Omental fat pad (tissue), 3 donors: ENCODE measurements at regions not wholly inside any gene's neighbourhood (a gene's known extent, or its start where the extent isn't known, plus 50 kb on each side); places are given as distances from the start of the nearest gene placed in this dataset.

Experiments used
- ATAC-seq: fragments of 150-250 bp; one replicate; pipeline ENCODE4 v1.9.1; 2016; ENCODE audit warnings: mild to moderate bottlenecking, moderate library complexity; ENCODE audit not compliant: low FRiP score
- DNase-seq: peaks from one replicate; pipeline ENCODE4 v3.0.0-alpha.2; 2019; ENCODE audit warnings: low spot score
- CTCF ChIP-seq, 3 donors: fragments of 450-650 bp; IDR thresholded peaks; one replicate each; pipeline ENCODE4 v1.5.1; 2016 to 2017; ENCODE audit warnings: antibody characterized with exemption in 3 of 3, mild to moderate bottlenecking in 3 of 3, moderate library complexity in 2 of 3

DNA sequence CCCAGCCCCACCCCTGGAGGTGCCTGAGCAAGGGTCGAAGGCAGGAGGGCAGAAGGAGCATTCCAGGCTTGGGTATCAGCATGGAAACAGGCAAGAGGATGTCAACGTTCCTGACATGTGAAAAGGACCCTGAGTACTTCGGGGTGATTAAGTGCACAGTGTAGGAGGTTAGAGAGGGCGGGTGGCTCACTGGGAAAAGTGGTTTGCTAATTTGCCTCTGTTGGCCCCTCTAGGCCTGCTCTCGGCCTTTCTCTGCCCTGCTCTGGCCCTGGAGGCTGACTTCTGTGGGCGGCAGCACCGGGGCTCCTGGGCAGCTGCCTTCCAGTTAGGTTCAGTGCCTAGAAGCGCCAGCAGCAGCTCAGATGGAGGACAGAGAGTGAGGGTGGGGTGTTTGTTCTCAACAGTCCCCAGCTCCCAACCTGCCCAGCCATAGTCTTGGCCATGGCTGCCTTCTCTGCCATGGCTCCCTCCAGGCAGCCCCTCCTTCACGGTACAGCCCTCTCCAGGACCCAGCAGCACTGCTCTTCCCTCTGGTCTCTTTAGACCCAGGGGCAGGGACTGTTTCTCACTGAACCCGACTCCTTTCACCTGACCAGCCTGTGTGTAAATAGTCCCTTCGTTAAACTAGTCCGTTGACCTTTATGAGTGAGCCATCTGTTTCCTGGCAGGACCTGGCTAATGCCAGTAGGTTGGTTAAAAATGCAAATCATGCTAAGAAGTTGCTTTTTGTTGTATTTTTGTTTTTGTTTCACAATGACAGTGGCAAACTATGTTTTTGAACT is 107.1 kb upstream of the TPM1 start:
- DNase-seq, result no peak
- no peak for ATAC-seq
- TF ChIP-seq CTCF (IDR thresholded peaks at IDR 0.05), result no peak

DNA sequence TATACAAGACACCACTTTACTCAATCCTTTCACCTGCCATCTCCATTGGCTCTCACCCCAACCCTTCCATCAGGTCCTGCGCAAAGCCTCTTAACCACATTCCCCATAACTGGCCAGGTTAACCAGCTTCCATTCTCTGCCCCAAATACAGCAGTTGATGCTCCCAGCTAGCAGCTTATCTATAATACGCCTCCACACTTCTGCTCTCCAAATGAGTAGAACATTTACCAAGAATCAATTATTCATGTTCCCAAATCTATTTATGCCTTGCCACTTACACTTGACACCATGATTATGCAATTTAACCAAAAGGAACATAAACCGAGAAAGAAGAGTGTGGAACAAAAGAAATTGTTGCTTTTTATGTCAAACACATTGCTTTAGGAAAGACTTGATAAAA is 103.7 kb upstream of the TPM1 start:
- ATAC-seq (no peak), DNase-seq (no peak)
- TF ChIP-seq CTCF (IDR thresholded peaks at IDR 0.05), result no peak

DNA sequence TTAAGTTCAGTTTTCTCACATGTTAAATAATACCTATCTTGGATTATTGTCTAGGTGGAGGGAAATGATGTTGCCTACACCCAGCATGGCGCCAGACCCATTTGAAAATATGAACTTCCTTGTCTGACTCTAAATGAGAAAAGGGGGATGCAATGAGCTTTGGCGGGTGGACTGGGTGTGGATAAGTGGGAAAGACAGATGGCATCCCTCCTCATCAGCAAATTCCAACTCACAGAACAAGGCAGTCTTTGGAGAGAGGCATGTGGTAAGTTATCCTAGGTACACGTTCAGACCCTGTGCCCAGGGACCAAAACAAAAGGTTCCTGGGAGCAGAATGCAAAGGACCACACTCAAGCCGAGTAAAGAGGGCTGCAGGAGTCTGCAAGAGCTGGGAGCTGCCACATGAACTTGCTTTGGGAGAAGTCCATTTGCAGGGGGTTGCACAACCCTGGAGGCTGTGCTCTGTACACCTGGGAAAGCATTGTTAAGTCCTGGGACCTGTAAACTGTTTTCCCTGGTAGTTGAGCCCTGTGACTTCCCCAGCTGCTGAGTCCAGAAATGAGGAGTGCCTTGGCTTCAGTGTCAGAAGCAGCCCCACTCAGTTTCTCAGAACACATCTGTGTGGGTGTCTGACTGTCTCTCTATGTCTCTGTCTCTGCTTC is 102.3 kb upstream of the TPM1 start:
- DNase-seq, result no peak
- TF ChIP-seq CTCF (IDR thresholded peaks at IDR 0.05), result no peak
- peak; percentile 9 for ATAC-seq

GRCh38 chr15:62940755-62941361 is 101.7 kb upstream of the TPM1 start:
- peak; percentile 51 for ATAC-seq
- TF ChIP-seq CTCF (IDR thresholded peaks at IDR 0.05), result no peak
- DNase-seq, result no peak

DNA sequence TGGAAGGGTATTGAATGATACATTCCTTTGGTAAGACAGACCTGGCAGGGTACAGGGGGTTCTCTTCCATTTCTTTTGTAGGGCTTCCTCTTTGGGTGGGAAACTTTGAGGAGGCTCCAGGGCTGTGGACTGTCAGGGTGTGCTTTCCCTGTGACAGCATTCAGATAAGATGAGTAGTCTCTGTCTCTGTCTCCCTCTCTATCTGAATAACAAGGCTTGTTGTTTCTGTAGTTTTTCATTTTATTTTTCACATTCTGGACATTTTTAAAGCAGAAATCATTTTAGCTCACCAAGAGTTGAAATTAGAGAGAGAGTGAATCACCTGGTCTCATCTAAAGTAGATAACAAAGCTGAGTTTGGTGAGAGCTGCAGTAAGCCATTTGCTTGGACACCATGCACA is 100.8 kb upstream of the TPM1 start:
- peak; percentile 46 for ATAC-seq
- no peak for DNase-seq
- TF ChIP-seq CTCF (IDR thresholded peaks at IDR 0.05), result no peak

- DNase-seq (no peak), ATAC-seq (no peak)
- no peak for TF ChIP-seq CTCF (IDR thresholded peaks at IDR 0.05)
Measured at GRCh38 chr15:62942428-62942827, 100.1 kb upstream of the TPM1 start.
